K562 (cell line): ENCODE measurements at regions not wholly inside any gene's neighbourhood (a gene's known extent, or its start where the extent isn't known, plus 50 kb on each side); places are given as distances from the start of the nearest gene placed in this dataset.

Experiments
- ATF4 ChIP-seq: fragments of 450-650 bp; formaldehyde crosslinking; IDR thresholded peaks from 2 replicates; pipeline ENCODE4 v1.4.0; 2022; ENCODE audit warnings: mild to moderate bottlenecking, moderate library complexity
- CUX1 ChIP-seq: fragments of 200-800 bp; sonication (Bioruptor generic); IDR thresholded peaks from 2 replicates; pipeline ENCODE4 v1.6.1; 2016; ENCODE audit warnings: missing genetic modification characterization, missing compliant biosample characterization
- ETS1 ChIP-seq: conservative IDR thresholded peaks from 2 replicates; pipeline ENCODE4 v1.6.1; 2011; ENCODE audit warnings: low read depth, mild to moderate bottlenecking, low read length; ENCODE audit not compliant: control insufficient read depth
- RBBP5 ChIP-seq: fragments of 200-600 bp; sonication (generic); IDR thresholded peaks from 2 replicates; pipeline ENCODE4 v1.6.1; 2012; ENCODE audit warnings: borderline replicate concordance, mild to moderate bottlenecking, low read length, control low read depth, inconsistent platforms; ENCODE audit not compliant: insufficient read depth, poor library complexity, severe bottlenecking
- ZNF121 ChIP-seq: sonication (generic); formaldehyde crosslinking; conservative IDR thresholded peaks from 2 replicates; pipeline ENCODE4 v1.8.0; 2022; ENCODE audit warnings: missing genetic modification reagents
- ZNF318 ChIP-seq, 2 experiments: fragments of 450-650 bp; IDR thresholded peaks; 2 replicates each; pipeline ENCODE4 v1.6.1; 2016; ENCODE audit warnings: mild to moderate bottlenecking in 2 of 2, borderline replicate concordance in 1 of 2, low read depth in 1 of 2, moderate library complexity in 1 of 2

- TF ChIP-seq ZNF318 (IDR thresholded peaks at IDR 0.05; ENCODE audit: borderline replicate concordance in 1 of 2, low read depth in 1 of 2), result no peak
- no peak for TF ChIP-seq CUX1 (CRISPR knock-in tag)
- TF ChIP-seq ETS1, result no peak
- no peak for TF ChIP-seq ZNF121
- no peak for TF ChIP-seq RBBP5
- no peak for TF ChIP-seq ATF4 (CRISPR knock-in tag)
Observed at GRCh38 chr4:41388080-41388479, 131.4 kb downstream of the UCHL1 start (continued).
